Right lobe of liver (tissue), 6 donors: ENCODE measurements at regions not wholly inside any gene's neighbourhood (a gene's known extent, or its start where the extent isn't known, plus 50 kb on each side); places are given as distances from the start of the nearest gene placed in this dataset.
"Not testable (repeated sequence)": the region's sequence is repeated elsewhere in the genome, so short reads cannot be mapped to it uniquely, and the experiment has no call there.

ENCODE experiments used
- ATAC-seq, 4 donors: fragments of 200-7000 bp; cut with Tn5 transposase; one replicate each; pipeline ENCODE4 v1.9.1; 2020; ENCODE audit warnings: mild to moderate bottlenecking in 4 of 4, moderate library complexity in 4 of 4
- DNase-seq, 3 donors: peaks; one replicate each; pipeline ENCODE4 v3.0.0-alpha.2; 2020
- H3K27ac ChIP-seq, 3 donors: fragments of 200-600 bp; one replicate each; pipeline ENCODE4 v1.8.0; 2022
- H3K27me3 ChIP-seq, 2 donors: fragments of 200-600 bp; one replicate each; pipeline ENCODE4 v1.8.0; 2022
- H3K36me3 ChIP-seq, 4 donors: fragments of 200-600 bp; sonication (generic) in 1 of 4; one replicate each; pipeline versions ENCODE4 v1.5.1 to v1.8.0; 2017 to 2022; ENCODE audit warnings: control low read depth in 1 of 4
- H3K4me1 ChIP-seq, 4 donors: fragments of 200-600 bp; sonication (generic) in 1 of 4; one replicate each; pipeline versions ENCODE4 v1.5.1 to v1.8.0; 2017 to 2022; ENCODE audit warnings: control low read depth in 1 of 4
- H3K4me3 ChIP-seq, 3 donors: fragments of 200-600 bp; one replicate each; pipeline ENCODE4 v1.8.0; 2022
- H3K9me3 ChIP-seq, 4 donors: fragments of 200-600 bp; sonication (generic) in 1 of 4; one replicate each; pipeline versions ENCODE4 v1.5.1 to v1.8.0; 2017 to 2022; ENCODE audit warnings: control low read depth in 1 of 4
- POLR2A ChIP-seq: fragments of 450-650 bp; IDR thresholded peaks from one replicate; pipeline ENCODE4 v1.6.1; 2017; ENCODE audit warnings: antibody characterized with exemption, mild to moderate bottlenecking
- WGBS: methylation state at CpG from one replicate; pipeline ENCODE4 v1.1.6; 2018; ENCODE audit warnings: low coverage, low lambda C conversion rate; ENCODE audit not compliant: insufficient coverage; ENCODE audit errors: missing lambda C conversion rate; 5-methylcytosine and 5-hydroxymethylcytosine counted together
- intact Hi-C, 2 donors: fragments of 100-400 bp; cut with DNase I; formaldehyde crosslinking; loops; one replicate each; pipeline versions ENCODE4 v1.11.2 to v1.14.1; 2022
- TF ChIP-seq, protein P1 (sequence below), 4 donors: fragments of 200-600 bp in 3 of 4; fragments of 450-650 bp in 1 of 4; IDR thresholded peaks; one replicate each; pipeline versions ENCODE4 v1.5.1 to v1.8.0; 2016 to 2022; ENCODE audit warnings: antibody characterized with exemption in 4 of 4, mild to moderate bottlenecking in 2 of 4
- donor health status: DM: no; HTN: yes; CAD: no.
- donor health status: DM: no; HTN: no; CAD: no.
- donor health status: DM: no; HTN: no; CAD: no.
- donor health status: DM: no; HTN: yes; CAD: no.
- donor health status: DM: no; HTN: yes; CAD: no.

DNA sequence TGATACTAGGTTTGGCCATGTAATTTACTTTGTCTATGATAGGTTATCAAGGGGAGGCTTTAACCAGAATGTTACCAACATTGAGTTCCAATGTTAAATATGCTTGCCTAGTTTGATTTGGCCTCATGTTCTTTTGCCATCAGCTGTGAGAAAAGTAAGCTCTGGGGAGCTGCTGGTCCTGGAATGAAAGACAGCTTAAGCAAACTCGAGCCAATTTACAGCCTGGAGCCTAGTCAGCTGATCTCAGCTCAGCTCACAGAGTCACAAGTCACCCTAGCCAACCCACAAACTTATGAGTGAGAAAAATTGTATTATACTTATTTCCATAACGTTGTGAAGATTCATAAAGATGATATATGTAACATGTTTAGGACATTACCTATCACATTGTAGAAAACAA lies 426.7 kb downstream of the RWDD3 start:
- H3K4me1 ChIP-seq, result no peaks in the 10 kb centered on the region
- 38% methylated on average over 2 of the region's 2 CpGs for WGBS
- ATAC-seq (no peak), DNase-seq (no peak)
- intact Hi-C loops, result no loop called here
- H3K4me3 ChIP-seq, result no peak overlapping the region
- no peaks in the 10 kb centered on the region for H3K36me3 ChIP-seq
- H3K27me3 ChIP-seq, result no peaks in the 10 kb centered on the region
- TF ChIP-seq POLR2A, result no peak
- TF ChIP-seq, protein P1, sequence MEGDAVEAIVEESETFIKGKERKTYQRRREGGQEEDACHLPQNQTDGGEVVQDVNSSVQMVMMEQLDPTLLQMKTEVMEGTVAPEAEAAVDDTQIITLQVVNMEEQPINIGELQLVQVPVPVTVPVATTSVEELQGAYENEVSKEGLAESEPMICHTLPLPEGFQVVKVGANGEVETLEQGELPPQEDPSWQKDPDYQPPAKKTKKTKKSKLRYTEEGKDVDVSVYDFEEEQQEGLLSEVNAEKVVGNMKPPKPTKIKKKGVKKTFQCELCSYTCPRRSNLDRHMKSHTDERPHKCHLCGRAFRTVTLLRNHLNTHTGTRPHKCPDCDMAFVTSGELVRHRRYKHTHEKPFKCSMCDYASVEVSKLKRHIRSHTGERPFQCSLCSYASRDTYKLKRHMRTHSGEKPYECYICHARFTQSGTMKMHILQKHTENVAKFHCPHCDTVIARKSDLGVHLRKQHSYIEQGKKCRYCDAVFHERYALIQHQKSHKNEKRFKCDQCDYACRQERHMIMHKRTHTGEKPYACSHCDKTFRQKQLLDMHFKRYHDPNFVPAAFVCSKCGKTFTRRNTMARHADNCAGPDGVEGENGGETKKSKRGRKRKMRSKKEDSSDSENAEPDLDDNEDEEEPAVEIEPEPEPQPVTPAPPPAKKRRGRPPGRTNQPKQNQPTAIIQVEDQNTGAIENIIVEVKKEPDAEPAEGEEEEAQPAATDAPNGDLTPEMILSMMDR (IDR thresholded peaks at IDR 0.05), result no peak
- no peak overlapping the region for H3K27ac ChIP-seq
- H3K9me3 ChIP-seq, result no peaks in the 10 kb centered on the region

DNA sequence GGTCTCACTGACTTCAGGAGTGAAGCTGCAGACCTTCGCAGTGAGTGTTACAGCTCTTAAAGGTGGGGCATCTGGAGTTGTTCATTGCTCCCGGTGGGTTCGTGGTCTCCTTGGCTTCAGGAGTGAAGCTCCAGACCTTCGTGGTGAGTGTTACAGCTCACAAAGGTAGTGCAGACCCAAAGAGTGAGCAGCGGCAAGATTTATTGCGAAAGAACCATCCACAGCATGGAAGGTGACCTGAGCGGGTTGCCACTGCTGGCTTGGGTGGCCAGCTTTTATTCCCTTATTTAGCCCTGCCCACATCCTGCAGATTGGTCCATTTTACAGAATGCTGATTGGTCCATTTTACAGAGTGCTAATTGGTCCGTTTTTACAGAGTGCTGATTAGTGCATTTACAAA lies 429.5 kb downstream of the RWDD3 start:
- DNase-seq, ATAC-seq, H3K27ac ChIP-seq, H3K4me1 ChIP-seq, H3K4me3 ChIP-seq, H3K27me3 ChIP-seq, H3K36me3 ChIP-seq, H3K9me3 ChIP-seq, intact Hi-C loops: not testable (repeated sequence)
- 72% methylated on average over 6 of the region's 8 CpGs for WGBS

DNA sequence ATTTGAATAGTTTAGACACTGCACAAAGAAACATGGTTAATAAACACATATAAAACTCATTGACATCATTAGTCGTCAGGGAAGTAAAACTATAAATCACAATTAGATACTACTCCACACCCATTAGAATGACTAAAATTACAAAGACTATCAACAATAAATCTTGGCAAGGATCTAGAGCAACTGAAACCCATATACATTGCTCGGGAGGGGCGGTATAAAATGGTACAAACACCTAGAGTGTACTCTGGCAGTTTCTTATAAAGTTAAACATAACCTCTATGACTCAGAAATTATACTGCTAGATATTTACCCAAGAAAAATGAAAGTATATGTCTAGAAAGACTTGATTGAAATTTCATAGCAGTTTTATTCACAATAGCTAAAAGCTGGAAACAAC lies 434.2 kb downstream of the RWDD3 start:
- Histone ChIP-seq H3K4me1 (no peaks in the 10 kb centered on the region), H3K27me3 (no peaks in the 10 kb centered on the region), H3K9me3 (no peaks in the 10 kb centered on the region), H3K4me3 (no peak overlapping the region), H3K36me3 (no peaks in the 10 kb centered on the region), H3K27ac (no peak overlapping the region)
- intact Hi-C loops, result no loop called here
- DNase-seq (no peak), ATAC-seq (no peak)
- 66% methylated on average over 3 of the region's 3 CpGs for WGBS
- no peak for TF ChIP-seq POLR2A
- TF ChIP-seq, protein P1 (IDR thresholded peaks at IDR 0.05), result no peak

DNA sequence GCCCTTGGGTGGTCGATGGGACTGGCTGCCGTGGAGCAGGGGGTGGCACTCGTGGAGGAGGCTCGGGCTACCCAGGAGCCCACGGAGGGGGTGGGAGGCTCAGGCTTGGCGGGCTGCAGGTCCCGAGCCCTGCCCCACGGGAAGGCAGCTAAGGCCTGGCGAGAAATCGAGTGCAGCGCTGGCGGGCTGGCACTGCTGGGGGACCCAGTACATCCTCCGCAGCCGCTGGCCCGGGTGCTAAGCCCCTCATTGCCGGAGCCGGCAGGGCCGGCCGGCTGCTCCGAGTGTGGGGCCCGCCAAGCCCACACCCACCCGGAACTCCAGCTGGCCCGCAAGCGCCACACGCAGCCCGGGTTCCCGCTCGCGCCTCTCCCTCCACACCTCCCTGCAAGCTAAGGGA lies 435.6 kb downstream of the RWDD3 start:
- H3K36me3 ChIP-seq, H3K4me1 ChIP-seq, ATAC-seq, H3K27me3 ChIP-seq, intact Hi-C loops, H3K4me3 ChIP-seq, H3K9me3 ChIP-seq, DNase-seq, H3K27ac ChIP-seq: not testable (repeated sequence)
- WGBS, result no CpG with 5 or more reads among the region's 29 CpGs

DNA sequence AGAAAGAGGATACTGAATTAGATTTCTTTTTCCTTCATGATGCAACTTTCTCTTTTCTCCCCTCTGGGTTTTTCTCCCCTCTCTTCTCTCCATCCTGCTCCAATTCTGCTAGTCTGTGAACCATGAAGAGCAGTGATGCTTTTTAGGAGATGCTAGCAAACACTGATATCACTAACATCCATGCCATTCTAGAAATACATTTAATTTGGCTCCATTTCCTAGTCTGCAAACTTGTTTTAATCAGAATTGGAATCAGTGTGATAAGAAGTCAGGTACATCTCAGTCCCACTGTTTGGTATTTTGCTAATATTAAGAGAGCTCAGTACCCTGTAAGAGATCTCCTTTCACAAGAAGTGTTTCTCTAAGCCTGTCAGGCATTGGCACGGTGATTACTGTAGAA lies 437.1 kb downstream of the RWDD3 start:
- H3K9me3 ChIP-seq, result no peaks in the 10 kb centered on the region
- DNase-seq (no peak), ATAC-seq (no peak)
- intact Hi-C loops, result no loop called here
- no peak overlapping the region for H3K27ac ChIP-seq
- no peak overlapping the region for H3K4me3 ChIP-seq
- H3K27me3 ChIP-seq, result no peaks in the 10 kb centered on the region
- H3K4me1 ChIP-seq, result no peaks in the 10 kb centered on the region
- TF ChIP-seq, protein P1 (IDR thresholded peaks at IDR 0.05), result no peak
- TF ChIP-seq POLR2A, result no peak
- WGBS, result 79% methylated on average over 1 of the region's 1 CpG
- no peaks in the 10 kb centered on the region for H3K36me3 ChIP-seq

DNA sequence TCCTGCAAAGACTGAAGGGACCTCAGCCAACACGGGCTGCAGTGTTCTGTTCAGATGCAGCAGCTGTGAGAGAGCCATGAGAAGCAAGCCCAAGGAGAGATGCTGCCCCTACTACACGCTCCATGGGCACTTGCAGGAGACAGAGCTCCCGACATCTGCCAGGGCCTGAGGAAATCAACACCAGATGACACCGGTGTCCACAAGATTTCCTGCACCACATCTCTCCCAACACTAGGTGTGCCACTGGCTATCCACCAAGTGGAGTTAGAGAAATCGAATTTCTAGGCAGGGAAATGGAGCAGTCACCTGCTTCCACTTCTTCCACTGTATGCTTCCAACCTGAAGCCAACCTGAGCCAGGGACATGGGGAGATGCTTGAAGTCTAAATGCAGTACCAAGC lies 445.3 kb downstream of the RWDD3 start:
- DNase-seq, result no peak
- no peak overlapping the region for H3K27ac ChIP-seq
- no peak for ATAC-seq
- H3K9me3 ChIP-seq, result no peaks in the 10 kb centered on the region
- H3K4me1 ChIP-seq, result no peaks in the 10 kb centered on the region
- 50% methylated on average over 1 of the region's 5 CpGs for WGBS
- intact Hi-C loops, result no loop called here
- H3K27me3 ChIP-seq, result no peaks in the 10 kb centered on the region
- TF ChIP-seq, protein P1 (IDR thresholded peaks at IDR 0.05), result no peak
- no peak for TF ChIP-seq POLR2A
- no peak overlapping the region for H3K4me3 ChIP-seq
- no peaks in the 10 kb centered on the region for H3K36me3 ChIP-seq
